ENCODE measurements at regions not wholly inside any gene's neighbourhood (a gene's known extent, or its start where the extent isn't known, plus 50 kb on each side); places are given as distances from the start of the nearest gene placed in this dataset.

- dilution Hi-C loops (cut with MboI; ENCODE audit: extremely low pct_ligation_motif_present, low sequenced_read_pairs), result no loop called here
- Histone ChIP-seq H3K79me2 (ENCODE audit: control insufficient read depth, insufficient read depth, low read length) (peaks cover 31% of the 10 kb centered on the region), H3K36me3 (ENCODE audit: control insufficient read depth in 2 of 2, extremely low read depth in 1 of 2, insufficient read depth in 2 of 2, low read length in 2 of 2) (peaks cover 0 to 2% of the 10 kb centered on the region in 2 experiments), H3K9ac (replicated peaks; ENCODE audit: extremely low read depth, insufficient read depth, low read length) (no peak overlapping the region), H3K9me1 (replicated peaks; ENCODE audit: control insufficient read depth, extremely low read depth, insufficient read depth, low read length) (no peaks in the 10 kb centered on the region), H3K4me1 (ENCODE audit: control insufficient read depth, extremely low read depth, insufficient read depth, low read length) (peaks cover 4% of the 10 kb centered on the region), H3K27me3 (ENCODE audit: control insufficient read depth in 2 of 2, insufficient read depth in 2 of 2, low read length in 2 of 2) (no peaks in the 10 kb centered on the region), H3K27ac (ENCODE audit: insufficient read depth, low read depth, low read length) (no peak overlapping the region), H3K4me3 (replicated peaks in 1 of 3; ENCODE audit: insufficient read depth in 1 of 3, low read depth in 1 of 3, low read length in 3 of 3) (no peak overlapping the region), H3K9me3 (replicated peaks; ENCODE audit: control insufficient read depth, insufficient read depth, low read length) (no peaks in the 10 kb centered on the region), H2AFZ (ENCODE audit: low read depth, low read length) (no peak overlapping the region), H3K4me2 (ENCODE audit: insufficient read depth, low read length) (no peak overlapping the region), H4K20me1 (replicated peaks; ENCODE audit: control insufficient read depth, extremely low read depth, insufficient read depth, low read length) (peaks cover 2% of the 10 kb centered on the region)
- CTCF ChIA-PET, result no interaction called here
- intact Hi-C loops (cut with micrococcal nuclease), result no loop called here
- FAIRE-seq (no peak), DNase-seq (ENCODE audit: low read depth, low spot score) (no peak)
- no TSS peak for BruUV-seq (replicated peaks)
- POLR2A ChIA-PET, result no interaction called here
- no peak for TF ChIP-seq MAX (IDR thresholded peaks at IDR 0.05; ENCODE audit: insufficient read depth, insufficient read length)
- no peak for TF ChIP-seq JUN (IDR thresholded peaks at IDR 0.05; ENCODE audit: borderline replicate concordance, insufficient read depth, insufficient read length, low read depth)
- TF ChIP-seq FOS (IDR thresholded peaks at IDR 0.05; ENCODE audit: borderline replicate concordance, insufficient read depth, low read length), result no peak
- no peak for TF ChIP-seq MYC (IDR thresholded peaks at IDR 0.05; ENCODE audit: low read depth, low read length)
- TF ChIP-seq CTCF (IDR thresholded peaks at IDR 0.05; ENCODE audit: extremely low read depth in 1 of 2, insufficient read depth in 1 of 2, low read depth in 1 of 2, low read length in 2 of 2), result no peak
- no peak for TF ChIP-seq GATA2 (IDR thresholded peaks at IDR 0.05; ENCODE audit: insufficient read depth, insufficient read length, low read depth, low read length)
- TF ChIP-seq POLR2A (IDR thresholded peaks at IDR 0.05; ENCODE audit: low read depth, low read length), result no peak
- TF ChIP-seq POLR2AphosphoS5 (IDR thresholded peaks at IDR 0.05; ENCODE audit: insufficient read depth, low read depth, low read length), result no peak
- TF ChIP-seq EZH2 (IDR thresholded peaks at IDR 0.05; ENCODE audit: borderline replicate concordance, low read depth, low read length, severe bottlenecking), result no peak
Measured at GRCh38 chr7:35871856-35872255, 71.0 kb downstream of the SEPTIN7 start.

All from endothelial cell of umbilical vein (primary cell).